GM11168 (cell line): ENCODE measurements at regions not wholly inside any gene's neighbourhood (a gene's known extent, or its start where the extent isn't known, plus 50 kb on each side); places are given as distances from the start of the nearest gene placed in this dataset.

Experiments used
- in situ Hi-C: fragments of 300-500 bp; cut with MboI; formaldehyde crosslinking; loops from one replicate; pipeline ENCODE4 v1.12.0; 2022; ENCODE audit warnings: low sequenced_read_pairs; ENCODE audit not compliant: unreplicated experiment

DNA sequence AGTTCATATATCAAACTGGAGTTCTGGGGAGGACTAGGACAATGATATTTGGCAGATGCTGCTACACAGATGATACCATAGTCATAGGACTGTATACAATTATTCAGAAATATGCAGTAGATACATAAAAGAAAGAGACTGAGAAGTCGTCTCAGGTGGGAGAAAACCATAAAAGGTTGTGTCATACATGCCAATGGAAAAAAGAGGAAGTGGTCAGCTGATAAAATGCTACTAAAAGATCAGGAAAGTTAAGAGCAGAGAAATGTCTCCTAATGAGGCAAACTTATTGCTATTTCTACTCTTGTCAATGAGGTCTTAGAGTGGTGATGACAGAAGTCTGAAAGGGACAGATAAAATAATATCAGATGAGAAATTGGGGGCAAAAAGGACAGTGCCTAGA, 407.6 kb downstream of the COL12A1 start:
- in situ Hi-C loops, result no loop called here

DNA sequence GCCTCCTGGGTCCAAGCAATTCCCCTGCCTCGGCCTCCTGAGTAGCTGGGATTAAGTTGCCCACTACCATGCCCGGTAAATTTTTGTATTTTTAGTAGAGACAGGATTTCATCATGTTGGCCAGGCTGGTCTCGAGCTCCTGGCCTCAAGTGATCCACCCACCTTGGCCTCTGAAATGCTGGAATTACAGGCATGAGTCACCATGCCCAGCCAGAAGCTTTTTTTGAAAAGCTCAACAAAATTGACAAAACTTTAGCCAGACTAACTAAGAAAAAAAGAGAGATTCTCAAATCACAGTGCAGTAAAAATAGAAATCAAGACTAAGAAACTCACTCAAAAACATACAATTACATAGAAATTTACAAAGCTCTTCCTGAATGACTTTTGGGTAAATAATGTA, 420.6 kb downstream of the COL12A1 start:
- in situ Hi-C loops, result no loop called here

DNA sequence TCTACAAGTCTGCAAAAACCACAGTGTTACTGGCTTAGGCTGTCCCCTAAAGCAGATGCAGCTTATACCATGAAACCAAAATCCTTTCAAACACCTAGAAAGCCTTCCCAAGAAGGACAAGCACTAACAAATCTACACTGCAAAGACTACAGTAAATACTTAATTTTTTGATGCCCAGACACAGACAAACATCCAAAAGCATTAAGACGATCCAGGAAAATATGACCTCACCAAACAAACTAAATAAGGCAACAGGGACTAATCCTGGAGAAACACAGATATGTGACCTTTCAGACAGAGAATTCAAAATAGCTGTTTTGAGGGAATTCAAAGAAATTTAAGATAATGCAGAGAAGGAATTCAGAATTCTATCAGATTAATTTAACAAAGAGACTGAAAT, 423.5 kb downstream of the COL12A1 start:
- in situ Hi-C loops, result no loop called here

DNA sequence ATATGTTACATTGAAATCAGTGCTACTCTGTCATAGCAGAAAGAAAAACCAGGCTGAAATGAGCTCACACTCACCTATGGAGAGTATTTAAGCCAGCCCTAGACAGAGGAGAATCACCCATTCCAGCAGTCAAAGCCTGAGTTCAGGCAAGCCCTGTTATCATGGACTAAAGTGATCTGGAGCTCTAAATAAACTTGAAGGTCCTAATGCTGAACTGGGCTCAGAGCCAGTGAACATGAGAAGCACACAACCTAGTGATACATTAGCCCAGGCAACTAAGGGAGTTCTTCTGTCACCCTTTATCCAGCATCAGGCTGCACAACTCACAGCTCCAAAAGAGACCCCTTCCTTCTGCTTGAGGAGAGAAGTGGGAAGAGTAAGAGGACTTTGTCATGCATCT, 425.0 kb downstream of the COL12A1 start:
- in situ Hi-C loops, result no loop called here

DNA sequence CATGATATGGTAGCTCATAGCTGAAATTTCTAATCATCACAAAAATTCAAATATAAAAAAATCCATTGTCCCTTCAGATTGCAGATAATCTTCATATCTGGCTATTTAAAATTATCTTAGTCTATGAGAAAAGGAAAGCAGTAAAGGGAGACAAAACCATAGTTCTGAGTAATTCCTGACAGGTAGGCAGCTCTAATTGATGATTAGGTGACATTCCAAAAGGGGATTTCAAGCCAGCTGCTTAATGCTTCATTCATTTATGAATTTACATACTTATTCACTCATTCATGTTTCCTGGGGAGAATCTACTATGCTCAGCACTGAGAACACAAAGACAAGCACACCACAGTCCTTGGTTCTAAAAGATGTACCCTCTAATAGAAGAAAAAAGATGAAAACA, 437.1 kb downstream of the COL12A1 start:
- in situ Hi-C loops, result no loop called here

DNA sequence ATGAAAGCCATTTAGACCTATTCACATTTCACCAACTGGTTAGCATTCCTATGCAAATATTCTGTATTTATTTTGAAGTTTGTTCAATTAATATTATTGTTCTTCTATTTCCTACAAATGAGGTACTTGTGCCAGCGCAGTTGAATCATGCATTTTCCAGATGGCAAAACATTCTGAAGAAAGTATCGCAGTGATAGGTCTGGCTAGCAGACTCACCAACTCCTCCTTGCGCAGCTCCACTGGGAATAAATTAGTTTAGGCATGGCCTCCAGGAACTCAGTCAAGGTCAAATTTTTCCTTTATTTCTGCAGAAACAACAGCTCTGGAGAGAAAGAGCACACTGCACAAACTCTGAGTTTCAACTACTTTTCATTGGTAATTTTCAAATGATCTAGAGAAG, 437.7 kb downstream of the COL12A1 start:
- in situ Hi-C loops, result no loop called here

DNA sequence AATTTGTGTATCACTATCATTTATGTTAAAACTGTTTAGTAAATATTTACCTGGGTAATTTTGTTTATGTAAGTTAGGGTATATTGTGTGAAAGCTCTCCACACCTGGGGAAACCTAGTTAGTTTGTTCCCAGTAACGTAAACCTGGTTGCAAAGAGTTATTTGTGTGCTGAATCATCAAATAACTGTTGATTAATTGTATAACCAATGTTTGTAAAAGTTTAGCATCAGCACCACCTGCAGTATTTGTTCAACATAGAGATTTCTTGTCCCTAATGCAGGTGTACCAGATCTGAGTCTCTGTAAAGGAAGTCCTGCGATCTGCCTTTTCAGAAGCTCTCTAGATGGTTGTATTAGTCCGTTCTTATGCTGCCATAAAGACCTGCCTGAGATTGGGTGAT, 440.4 kb downstream of the COL12A1 start:
- in situ Hi-C loops, result no loop called here

DNA sequence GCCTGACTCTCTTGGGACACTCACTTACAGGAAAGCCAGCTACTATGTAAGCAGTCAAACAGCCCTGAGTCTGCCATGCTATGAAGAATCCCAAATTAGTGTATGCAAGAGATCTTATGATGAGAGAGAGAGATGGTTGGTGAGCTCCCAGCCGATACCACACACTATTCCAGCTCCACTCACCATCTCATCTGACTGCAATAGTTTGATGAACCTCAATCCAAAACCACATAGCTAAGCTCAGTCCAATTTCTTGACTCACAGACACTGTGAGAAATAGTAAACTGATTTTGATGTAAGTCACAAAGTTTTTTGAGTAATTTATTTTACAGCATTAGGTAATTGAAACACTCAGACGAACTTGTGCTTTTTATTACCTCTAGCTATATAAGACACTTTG, 441.4 kb downstream of the COL12A1 start:
- in situ Hi-C loops, result no loop called here

DNA sequence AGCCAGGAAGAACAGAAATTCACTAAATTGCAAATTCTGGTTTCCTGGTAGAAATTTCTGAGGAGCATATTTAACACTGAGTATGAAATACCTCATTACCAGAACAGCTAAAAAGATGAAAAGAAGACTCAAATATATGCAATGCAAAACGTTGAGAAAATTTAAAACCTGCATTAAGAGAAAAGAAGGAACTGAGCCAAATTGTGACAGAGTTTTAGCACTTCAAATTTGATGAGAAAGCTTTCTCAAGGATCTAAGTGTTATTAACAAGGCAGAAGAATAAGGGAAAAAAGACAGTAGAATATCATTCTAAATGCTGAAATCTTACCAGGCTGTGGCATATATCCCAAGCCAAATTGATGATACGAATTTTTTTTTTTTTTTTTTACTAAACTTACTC, 443.0 kb downstream of the COL12A1 start:
- in situ Hi-C loops, result no loop called here

DNA sequence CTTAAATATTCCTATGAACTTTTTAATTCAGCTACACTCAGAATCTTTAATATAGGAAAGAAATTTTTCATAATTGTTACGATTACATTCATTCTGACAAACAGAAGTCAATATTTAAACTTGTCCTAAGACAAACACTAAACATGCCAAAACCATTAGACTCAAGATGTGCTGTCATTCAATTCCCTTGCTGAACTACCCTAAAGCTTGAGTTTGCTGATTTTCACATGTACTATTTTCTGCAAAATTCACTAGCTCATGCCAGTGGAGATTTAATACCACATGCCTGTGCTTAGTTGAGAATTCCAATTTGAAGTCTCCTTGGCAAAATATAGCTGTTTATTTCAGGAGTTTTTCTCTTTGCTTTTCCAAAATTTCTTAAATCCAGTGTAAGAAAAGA, 448.0 kb downstream of the COL12A1 start:
- in situ Hi-C loops, result no loop called here

DNA sequence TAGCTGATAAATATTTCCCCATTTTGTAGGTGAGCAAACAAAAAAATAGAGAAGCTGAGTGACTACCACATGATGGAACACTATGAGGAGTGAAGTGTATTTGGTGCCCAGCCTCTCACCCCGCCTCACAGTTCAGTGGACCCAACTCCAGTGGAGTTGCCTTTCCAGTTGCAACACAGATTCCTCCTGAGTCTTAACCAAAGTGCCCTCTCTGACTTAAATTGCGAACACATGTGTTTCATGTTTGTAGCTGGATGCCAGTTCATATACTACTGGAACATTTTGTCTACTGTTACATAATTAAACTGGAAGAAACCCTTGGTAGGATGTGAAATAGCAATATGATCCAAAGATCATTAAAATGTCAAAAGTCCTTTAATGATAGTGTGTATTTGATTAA, 448.9 kb downstream of the COL12A1 start:
- in situ Hi-C loops, result no loop called here

DNA sequence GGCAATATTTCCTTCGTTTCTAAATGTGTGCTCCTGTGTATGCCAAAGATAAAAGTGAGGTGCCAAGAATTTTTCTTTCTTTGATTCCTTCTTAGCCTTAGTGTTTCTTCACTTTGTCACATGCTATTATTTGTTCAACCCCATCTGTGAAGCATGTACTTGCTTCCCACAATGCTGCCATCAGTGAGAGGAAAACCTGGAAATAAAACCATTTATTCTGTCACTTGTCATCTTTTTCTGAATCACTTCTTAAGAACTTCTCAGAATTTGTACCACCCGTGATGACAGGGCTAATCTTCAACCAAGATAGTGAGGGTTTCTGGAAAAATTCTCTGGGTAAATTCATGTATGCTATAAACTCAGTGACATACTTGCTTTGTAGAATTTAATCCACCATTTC, 450.1 kb downstream of the COL12A1 start:
- in situ Hi-C loops, result no loop called here

DNA sequence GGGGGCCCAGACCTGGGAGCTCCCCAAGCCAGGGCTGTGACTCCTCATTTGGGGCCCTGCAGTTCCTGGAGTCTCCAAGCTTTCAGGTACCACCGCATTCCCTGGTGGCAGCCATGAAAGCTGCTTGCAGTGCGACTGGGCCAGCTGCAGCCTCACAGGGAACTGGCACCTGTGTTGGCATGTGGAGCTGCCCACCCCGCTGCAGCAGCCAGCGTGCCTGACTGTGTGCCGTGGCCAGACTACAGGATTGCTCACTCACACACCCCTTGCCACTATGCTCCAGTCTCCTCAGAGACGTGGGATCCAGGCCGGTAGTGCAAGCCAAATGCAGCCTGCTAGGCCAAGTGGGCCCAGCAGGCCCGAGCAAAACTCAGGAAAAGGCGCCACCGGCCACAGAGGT, 450.7 kb downstream of the COL12A1 start:
- in situ Hi-C loops, result no loop called here

DNA sequence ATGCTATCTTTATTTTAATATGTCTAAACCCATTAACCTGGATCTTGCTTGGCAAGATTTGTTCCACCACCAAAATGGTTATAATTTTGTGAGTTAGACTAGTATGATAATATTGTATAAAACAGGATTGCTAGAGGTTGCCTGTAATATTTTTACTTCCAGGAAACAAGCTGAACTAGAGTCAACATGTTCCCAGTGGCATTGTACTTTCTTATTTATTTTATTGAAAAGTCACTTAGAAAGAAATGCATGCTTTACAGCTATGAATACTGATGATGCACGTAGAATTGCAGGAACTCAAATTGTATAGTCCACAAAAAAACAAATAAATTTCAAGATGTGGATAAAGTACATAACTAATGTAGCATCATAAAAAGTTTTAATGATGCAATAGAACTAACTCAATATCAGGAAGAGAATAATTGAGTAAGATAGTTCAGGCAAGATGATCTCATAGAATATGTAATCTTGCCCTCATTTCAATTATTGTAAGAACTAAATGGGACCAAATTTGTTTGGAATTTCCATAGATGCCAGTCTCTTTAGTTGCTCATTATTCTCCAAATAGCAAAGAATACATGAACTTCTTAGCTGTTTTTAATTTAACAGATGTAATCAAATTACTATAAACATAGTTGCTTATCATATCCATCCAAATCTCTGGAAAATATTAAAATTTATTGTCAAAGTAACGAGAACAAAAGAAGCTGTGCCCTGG, 451.8 kb downstream of the COL12A1 start:
- in situ Hi-C loops, result no loop called here

DNA sequence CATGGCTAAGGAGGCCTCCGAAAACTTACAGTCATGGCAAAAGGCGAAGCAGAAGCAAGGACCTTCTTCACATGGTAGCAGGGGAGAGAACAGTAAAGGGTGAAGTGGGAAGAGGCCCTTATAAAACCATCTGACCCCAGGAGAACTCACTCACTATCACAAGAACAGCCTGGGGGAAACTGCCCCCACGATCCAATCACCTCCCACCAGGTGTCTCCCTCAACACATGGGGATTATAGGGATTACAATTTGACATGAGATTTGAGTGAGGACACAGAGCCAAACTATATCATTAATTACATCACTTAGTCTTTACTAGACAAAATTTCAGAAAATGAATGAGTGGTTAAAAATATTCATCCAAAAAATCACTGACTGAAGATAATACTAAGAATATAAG, 453.6 kb downstream of the COL12A1 start:
- in situ Hi-C loops, result no loop called here

DNA sequence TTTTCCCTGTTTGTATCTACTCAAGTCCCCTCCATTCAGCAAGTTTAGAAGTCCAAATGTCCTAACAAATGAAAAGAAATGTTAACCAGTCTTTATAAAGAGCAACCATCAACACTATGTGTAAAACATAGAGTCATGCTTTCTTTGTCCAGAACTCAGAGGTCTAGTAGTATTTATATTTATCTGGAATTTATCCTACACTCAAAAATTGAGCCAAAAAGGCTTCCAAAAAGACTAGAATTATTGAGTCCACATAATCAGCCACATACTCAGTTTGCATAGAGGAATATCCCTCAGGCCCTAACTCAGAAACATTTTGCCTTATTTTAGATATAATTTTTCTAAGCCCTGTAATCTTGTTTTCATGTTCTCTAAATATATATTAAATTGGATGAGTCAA, 455.0 kb downstream of the COL12A1 start:
- in situ Hi-C loops, result no loop called here

DNA sequence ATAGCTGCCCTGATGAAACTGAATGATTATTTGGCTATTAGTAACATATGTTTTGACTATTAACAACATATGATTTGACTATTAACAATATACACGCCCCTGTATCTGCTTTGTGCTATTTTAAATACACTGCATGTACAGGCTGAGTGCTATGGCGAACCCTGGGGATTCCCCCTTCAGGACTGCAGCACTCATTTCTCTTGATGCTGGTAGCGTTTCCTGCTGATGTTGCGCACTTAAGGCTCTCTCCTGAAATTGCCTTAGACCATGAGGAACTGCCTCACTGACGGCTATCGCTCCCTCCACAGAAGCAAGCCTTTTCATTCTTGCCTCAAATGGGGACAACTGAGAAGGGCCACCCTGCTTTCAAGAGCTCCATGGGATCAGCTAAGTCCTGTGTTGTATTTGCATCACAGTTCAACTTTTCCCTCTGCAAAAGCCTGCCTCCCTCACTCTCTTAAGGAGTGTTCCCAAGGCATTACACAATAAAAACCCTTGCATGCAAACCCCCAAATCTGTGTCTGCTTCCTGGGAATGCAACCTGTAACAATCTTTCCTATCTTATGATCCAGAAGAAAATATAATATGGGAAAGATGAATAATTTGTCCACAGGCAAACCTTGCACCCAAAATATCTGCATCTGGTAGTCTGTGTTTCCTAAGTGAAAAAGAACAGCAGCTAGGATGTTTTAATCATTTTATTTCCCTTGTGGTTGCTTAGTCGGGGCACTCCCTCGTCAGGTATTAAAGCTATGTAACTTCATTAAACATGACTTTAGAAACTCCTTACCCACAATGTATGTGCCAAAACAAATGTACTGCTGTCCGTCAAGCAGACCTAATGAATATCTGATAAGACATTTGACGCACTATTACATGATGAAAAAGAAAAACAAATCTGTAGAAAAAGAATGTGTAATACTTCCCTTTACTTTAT, 456.4 kb downstream of the COL12A1 start:
- in situ Hi-C loops, result no loop called here

DNA sequence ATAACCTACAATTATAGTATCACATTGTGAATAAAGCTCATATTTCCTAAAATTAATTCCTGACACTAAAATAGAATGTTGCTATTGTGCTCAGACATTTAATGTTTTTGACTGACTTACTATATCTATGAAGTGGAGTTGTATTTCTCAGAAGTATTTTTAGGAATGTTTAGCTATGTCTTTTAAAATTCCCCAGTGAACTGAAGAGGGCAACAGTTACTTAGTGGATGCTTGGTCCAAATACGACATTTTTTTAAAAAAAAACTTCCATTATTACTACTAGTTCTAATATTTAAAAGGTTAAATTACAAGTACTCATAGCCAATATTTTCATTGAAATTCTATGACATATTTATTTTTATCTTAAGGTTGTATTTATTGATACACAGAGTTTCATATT, 460.2 kb downstream of the COL12A1 start:
- in situ Hi-C loops, result no loop called here

DNA sequence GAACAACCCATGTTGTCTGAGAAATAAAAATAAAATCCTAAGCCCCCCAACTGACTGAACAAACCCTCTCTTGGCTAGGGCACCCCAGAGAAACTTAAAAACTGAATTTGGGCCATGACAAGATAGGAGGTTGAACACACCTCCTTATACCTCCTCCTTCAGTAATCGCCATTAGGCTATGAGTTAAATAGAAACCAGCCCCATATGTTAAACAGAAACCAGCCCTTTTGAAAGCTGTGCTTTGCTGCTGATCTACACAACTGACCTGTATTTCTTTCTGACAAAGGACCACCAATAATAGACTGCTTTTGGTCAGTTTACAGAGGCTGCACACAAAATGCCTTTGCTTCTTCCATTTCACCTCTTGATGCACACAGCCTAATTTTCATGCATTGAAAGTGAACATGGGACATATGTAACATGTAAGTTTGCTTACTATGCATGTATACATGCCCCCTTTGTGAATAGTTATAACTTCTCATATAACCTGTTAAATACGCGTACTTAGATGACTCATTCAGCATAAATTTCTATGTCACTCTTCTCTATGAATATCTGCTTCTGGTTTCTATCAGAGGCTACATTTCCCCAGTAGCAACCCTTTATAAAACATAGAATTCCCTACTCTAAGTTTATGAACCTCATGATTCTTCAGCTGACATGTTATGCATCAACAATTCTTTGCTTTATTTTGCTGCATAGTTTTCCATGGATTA, 462.9 kb downstream of the COL12A1 start:
- in situ Hi-C loops, result no loop called here

DNA sequence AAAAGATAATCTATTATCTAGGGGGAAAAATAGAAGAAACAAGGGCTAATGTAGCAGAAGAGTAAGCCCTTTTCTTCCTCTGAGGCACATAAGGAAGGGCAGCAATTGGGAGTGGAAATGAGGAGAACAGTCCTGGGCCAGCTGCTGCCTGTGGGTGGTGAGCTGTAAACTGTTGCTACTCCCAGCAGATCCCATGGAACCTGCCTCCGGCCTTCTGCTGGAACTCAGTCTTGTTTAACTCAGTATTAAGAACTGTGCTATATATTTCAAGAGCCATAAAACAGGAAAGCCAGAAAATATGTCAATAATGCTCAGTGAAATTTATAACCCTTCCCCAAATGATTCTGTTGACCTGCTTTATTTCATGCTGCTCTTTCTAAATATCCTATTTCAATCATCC, 464.2 kb downstream of the COL12A1 start:
- in situ Hi-C loops, result no loop called here

DNA sequence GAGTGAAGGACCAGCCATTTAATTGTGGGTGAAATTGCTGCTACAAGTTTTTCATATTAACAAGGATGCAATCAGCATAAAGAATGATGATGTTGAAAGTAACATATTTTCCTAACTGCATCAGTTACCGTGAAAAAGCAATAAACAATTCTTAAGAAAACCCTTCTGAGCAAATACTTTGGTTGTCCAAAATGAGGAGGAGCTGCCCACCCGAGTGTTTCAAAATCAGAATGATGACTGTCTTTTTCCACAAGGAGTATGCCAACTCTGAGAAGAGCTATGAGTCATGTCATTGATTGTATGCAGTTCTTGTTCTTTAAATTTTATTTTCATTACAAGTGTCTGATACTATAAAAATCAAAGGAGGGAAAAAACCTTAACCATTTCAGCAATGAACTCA, 470.5 kb downstream of the COL12A1 start:
- in situ Hi-C loops, result no loop called here
